GM21367 (cell line): ENCODE measurements at regions not wholly inside any gene's neighbourhood (a gene's known extent, or its start where the extent isn't known, plus 50 kb on each side); places are given as distances from the start of the nearest gene placed in this dataset.

Source experiments
- ATAC-seq: cut with Tn5 transposase; IDR thresholded peaks from one replicate; pipeline ENCODE4 v1.9.1; 2021; ENCODE audit not compliant: unreplicated experiment

DNA sequence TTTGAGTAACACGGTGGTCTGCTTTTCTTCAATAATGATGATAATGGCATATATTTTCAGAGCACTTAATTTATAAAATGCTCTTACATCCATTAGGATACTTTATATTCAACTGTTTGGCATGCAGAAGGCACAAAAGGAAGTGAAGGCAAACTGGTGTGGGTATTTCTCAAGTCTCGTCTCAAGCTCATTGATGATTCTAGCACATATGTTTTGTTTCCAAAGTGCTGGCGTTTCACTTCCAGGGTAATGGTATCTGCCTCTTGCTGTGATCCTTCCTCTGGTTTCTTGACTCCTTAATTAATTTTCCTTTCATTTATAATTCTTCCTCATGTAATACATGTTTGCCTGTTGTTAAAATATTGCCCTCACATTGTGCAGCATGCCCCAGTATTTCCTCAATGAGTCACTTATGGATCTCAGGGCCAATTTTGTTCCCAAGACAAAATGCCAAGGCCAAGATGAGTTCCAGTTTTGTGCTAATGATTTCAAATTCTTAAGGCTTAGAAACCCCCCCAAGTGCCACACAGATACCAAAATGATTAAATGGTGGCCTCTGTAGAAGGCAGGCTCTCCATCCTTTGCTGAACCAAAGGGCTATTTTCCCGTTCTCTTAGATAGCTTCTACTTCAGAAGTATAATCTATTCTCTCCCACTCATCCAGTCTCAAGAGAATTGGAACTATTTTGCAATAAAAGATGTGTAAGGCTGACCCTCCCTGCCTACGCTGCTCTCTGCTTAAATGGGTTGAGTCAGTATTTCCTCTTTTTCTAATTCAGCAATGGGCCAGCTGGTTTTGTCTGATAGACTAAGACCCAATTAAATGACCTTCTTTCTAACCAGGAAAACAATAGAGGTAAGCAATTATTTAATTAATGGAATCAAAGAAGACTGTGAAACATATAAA is 171.2 kb downstream of the ZNF365 start:
- ATAC-seq = no peak

GRCh38 chr10:62548686-62549085 is 174.5 kb downstream of the ZNF365 start:
- ATAC-seq = no peak

DNA sequence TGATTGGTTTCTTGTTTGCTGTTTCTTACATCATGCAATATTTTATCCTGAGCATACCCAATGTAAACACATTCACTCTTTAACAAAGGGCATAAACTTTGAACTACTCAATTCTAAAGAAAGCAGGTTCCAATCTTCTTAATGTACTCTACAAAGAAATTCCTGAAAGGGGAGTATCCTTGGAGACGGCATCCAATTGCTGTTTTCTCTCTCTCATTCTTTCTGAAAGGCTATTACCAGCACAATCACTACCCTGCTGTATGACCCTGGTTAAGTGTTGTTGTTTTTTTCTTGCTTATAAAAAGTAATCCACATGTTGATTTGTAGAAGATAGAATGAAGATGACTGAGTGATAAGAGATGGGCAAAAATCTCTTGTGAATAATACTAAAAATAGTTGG is 176.0 kb downstream of the ZNF365 start:
- ATAC-seq = no peak

GRCh38 chr10:62554632-62555199 is 180.5 kb downstream of the ZNF365 start:
- ATAC-seq = peak; percentile 62

DNA sequence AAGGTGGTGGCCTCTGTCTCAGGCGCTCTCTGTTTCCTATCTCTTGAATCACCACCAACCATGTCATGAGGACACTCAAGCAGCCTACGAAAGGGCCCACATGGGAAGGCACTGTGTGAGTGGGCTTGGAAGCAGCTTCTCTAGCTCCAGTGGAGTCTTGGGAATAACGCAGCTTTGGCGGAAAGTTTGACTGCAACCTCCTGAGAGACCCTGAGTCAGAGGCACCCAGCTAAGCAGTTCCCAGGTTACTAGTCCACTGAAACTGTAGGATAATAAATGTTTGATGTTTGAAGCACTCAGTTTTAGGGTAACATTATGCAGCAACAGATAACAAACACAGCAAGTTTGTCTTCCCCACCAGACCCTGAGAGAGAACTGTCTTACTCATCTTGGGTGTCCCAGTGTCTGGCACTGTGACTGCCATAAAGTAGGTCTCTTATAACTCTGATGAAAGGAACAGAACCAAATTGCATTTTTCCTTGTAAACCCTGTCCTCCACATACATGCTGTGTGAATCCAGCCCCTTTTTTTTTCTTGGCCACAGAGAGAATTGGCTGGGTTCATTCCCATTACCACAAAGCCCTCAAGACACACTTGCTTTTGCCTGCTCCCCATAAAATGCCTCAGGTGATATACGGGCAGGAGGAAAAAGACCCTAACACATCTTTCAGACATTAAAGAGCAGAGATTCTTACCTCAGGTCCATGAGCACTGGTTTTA is 185.5 kb downstream of the ZNF365 start:
- no peak for ATAC-seq

- no peak for ATAC-seq
Measured at GRCh38 chr10:62560201-62560819, 186.1 kb downstream of the ZNF365 start.

- ATAC-seq = no peak
Measured at GRCh38 chr10:62561151-62561550, 187.0 kb downstream of the ZNF365 start.

DNA sequence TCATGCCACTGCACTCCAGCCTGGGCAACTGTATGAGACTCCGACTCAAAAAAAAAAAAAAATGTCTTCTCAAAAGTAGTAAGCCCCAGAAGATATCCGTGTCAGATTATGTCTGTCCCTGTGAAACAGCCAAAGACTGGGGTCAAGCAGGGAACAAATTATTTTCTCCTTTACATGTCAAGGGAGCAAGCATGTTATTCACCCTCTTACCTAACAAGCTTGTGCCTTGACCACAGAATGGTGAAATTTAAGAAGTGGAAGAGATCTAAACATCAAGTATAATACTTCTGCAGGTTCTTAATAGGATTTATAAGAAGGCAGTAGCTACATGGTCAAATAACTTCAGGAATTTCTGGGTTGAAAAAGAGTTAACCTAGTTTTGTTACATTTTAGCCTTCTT is 187.9 kb downstream of the ZNF365 start:
- no peak for ATAC-seq

- ATAC-seq = no peak
Measured at GRCh38 chr10:62562795-62563194, 188.6 kb downstream of the ZNF365 start.

DNA sequence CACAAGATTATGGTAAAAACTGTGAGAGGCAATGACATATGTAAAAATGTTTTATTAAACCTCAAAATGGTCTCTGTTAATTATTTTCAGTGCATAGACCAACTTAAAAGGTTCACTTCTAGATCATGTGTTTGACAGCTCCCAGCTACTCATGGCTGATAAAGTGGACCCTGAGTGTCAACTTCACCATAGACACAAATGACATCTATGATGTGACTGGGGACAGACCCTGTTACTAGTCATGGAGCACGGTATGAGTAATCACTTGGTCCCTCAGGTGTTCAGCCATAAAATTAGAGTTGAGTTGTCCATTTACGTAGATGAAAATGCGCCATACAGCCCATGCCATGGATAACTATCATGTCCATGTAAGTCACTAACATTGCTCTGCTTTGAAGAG is 199.8 kb downstream of the ZNF365 start:
- no peak for ATAC-seq

DNA sequence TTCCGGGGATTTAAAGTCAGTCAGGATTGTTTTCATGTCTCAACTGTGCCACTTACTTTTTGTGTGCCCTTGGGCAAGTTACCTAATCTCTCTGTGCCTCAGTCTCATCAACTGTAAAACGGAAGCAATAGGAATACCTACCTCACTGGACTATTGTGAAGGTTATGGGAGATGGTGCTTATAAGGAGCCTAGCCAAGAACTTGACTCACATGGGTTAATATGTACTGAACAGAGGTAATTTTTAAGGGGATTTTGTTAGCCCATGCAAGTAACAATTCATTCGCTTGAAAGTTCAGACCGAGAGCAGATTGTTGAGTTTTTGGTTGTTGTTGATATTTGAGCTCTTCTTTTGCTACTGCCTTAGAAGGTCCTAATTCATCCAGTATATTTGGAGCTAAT is 202.9 kb downstream of the ZNF365 start:
- ATAC-seq = no peak

DNA sequence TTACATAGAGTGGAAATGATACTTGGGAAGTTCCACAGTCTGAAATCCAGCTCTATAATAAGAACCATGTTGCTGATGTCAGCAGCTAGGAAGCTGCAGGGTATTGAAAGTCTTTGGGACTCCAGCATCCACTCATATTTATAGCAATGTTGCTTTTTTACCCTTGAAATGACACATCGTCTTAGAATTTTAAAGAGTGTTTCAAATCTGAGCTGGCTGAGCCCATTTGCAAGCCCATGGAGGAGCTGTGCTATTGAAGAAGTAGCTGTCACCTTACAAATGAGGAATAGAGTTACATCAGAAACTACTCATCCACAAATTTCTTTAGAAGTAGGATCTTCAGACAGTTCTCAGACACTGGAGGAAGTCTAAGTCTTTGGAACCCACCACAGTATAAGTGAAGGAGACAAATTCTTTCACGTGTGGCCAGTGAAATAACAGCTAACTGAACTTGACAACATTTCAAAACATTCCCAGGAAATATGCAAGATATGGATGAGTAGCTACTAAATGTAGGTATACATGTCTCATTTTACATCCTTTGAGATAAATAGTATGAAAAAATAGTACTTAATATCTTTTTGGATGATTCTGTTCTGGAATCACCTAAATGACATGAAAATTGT is 203.6 kb downstream of the ZNF365 start:
- no peak for ATAC-seq

DNA sequence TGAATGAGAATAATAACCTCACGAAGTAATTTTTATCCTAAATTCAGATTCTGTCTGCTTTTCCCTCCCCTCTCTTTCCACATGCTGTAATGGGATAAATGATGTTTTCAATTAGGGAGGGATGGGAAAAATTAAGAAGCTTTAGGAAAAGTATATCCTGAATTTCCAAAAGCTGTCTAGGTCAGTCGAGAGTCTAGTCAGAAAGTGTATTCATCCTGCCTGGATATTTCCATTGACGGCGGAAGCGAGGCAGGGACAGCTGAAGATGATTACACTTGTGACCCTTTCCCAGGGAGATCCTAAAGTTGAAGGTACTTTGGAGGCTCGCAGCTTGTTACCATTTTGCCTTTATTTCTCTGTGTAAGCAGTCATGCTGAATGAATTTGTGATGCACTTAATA is 204.1 kb downstream of the ZNF365 start:
- no peak for ATAC-seq

DNA sequence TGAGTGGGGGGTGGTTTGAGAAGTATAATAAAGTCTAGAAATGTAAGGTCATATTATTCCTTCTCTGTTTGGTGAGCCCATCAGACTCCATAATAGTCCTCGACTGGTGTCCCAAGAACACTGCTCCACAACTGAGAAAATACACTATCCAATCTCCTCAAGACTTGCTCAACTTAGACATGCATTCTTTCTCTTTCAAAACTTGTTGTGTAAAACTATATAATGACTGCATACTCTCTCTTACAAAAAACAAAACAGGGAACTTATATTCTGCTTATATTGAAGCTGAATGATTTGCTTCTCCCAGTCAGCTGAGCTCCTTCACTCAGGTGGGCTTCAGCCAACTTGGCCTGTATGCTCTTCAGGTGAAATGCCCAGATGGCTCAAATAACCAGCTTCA is 204.7 kb downstream of the ZNF365 start:
- no peak for ATAC-seq

GRCh38 chr10:62580396-62580795 is 206.2 kb downstream of the ZNF365 start:
- no peak for ATAC-seq

GRCh38 chr10:62581351-62581750 is 207.2 kb downstream of the ZNF365 start:
- no peak for ATAC-seq

DNA sequence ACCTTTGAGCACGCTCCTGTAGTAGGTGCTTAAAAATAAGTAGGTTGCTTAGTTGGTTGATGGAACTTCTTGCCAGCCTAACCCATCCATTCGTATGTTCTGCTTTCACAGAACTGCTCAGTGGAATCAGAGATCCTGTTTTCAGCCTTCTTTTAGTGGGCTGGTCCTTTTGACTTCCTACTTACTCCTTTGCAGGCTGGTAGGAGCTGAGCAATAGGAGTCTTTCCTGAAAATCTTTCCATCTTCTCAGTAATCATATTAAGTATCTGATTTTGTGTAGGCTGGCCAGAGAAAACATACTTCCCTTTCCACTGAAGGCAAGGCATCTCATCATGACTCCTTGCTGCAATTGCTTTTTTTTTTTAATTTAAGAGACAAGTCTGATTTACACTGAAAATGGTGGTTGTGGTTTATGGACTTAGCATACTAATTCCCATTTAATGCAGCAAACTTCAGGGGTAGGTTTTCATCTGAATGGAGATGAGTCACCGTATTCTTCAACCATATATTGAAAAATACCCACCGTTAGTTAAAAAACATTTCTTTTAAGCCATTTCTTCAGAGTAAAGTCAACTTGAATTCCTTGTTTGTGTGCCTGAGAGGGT is 208.0 kb downstream of the ZNF365 start:
- no peak for ATAC-seq

- ATAC-seq = no peak
Measured at GRCh38 chr10:62582804-62583208, 208.6 kb downstream of the ZNF365 start.

GRCh38 chr10:62583876-62584615 is 209.9 kb downstream of the ZNF365 start:
- no peak for ATAC-seq

DNA sequence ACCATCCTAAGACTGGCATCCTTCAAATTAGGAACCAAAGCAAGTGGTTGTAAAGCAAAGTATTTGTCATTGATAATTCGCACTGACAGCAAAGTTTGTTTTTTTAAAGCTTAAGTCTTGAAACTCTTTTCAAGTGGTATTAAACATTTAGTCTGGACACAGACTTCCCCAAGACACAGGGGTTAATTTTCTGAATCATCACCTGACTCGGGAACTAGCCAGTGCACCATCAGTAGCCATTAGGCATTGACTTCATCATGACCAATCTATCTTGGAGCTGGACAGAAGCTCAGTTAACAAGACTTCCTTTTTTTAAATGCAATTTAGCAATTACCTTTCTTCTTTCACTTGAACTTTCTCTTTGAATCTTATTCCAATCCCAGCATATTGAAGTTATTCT is 210.6 kb downstream of the ZNF365 start:
- ATAC-seq = no peak
